HepG2 (cell line): ENCODE measurements at regions not wholly inside any gene's neighbourhood (a gene's known extent, or its start where the extent isn't known, plus 50 kb on each side); places are given as distances from the start of the nearest gene placed in this dataset.

Experiments used
- ATF6 ChIP-seq: sonication (generic); formaldehyde crosslinking; conservative IDR thresholded peaks from 2 replicates; pipeline ENCODE4 v1.4.0; 2020; ENCODE audit warnings: missing genetic modification reagents
- BCL3 ChIP-seq: sonication (generic); formaldehyde crosslinking; IDR thresholded peaks from 2 replicates; pipeline ENCODE4 v1.5.1; 2020; ENCODE audit warnings: mild to moderate bottlenecking, missing genetic modification reagents, moderate library complexity
- GABPB1 ChIP-seq: IDR thresholded peaks from 2 replicates; pipeline ENCODE4 v1.6.1; 2016; ENCODE audit warnings: mild to moderate bottlenecking, missing genetic modification reagents, moderate library complexity, missing compliant biosample characterization
- HNF4A ChIP-seq: sonication (generic); formaldehyde crosslinking; IDR thresholded peaks from 2 replicates; pipeline ENCODE4 v1.4.0; 2020; ENCODE audit warnings: missing genetic modification reagents
- SP2 ChIP-seq: sonication (generic); formaldehyde crosslinking; IDR thresholded peaks from 2 replicates; pipeline ENCODE4 v1.5.1; 2020; ENCODE audit warnings: mild to moderate bottlenecking, missing genetic modification reagents
- ZBTB3 ChIP-seq: sonication (generic); formaldehyde crosslinking; IDR thresholded peaks from 2 replicates; pipeline ENCODE4 v1.4.0; 2020; ENCODE audit warnings: low read depth, mild to moderate bottlenecking, moderate library complexity, missing genetic modification reagents, borderline replicate concordance
- ZBTB7A ChIP-seq: sonication (generic); formaldehyde crosslinking; IDR thresholded peaks from 2 replicates; pipeline ENCODE4 v1.8.0; 2022; ENCODE audit warnings: mild to moderate bottlenecking, missing genetic modification reagents
- ZNF333 ChIP-seq: sonication (generic); formaldehyde crosslinking; IDR thresholded peaks from 2 replicates; pipeline ENCODE4 v1.4.0; 2020; ENCODE audit warnings: mild to moderate bottlenecking, missing genetic modification reagents, borderline replicate concordance
- ZNF34 ChIP-seq: sonication (generic); formaldehyde crosslinking; IDR thresholded peaks from 2 replicates; pipeline ENCODE4 v1.4.0; 2020; ENCODE audit warnings: mild to moderate bottlenecking, missing genetic modification reagents, borderline replicate concordance
- ZNF557 ChIP-seq: sonication (generic); formaldehyde crosslinking; IDR thresholded peaks from 2 replicates; pipeline ENCODE4 v1.4.0; 2020; ENCODE audit warnings: missing genetic modification reagents
- TF ChIP-seq, protein P1 (sequence below): sonication (generic); formaldehyde crosslinking; IDR thresholded peaks from 2 replicates; pipeline ENCODE4 v1.4.0; 2020; ENCODE audit warnings: mild to moderate bottlenecking, missing genetic modification reagents
- TF ChIP-seq, protein P2 (sequence below): IDR thresholded peaks from 2 replicates; pipeline ENCODE4 v1.6.1; 2012; ENCODE audit warnings: inconsistent platforms
- TF ChIP-seq, protein P3 (sequence below): sonication (generic); formaldehyde crosslinking; IDR thresholded peaks from 2 replicates; pipeline ENCODE4 v1.9.0; 2021; ENCODE audit warnings: missing genetic modification reagents, mild to moderate bottlenecking, borderline replicate concordance

- TF ChIP-seq HNF4A (CRISPR knock-in tag) (no peak), ZNF34 (no peak), ZBTB3 (CRISPR knock-in tag) (no peak), ZNF333 (no peak), BCL3 (CRISPR knock-in tag) (no peak), ZNF557 (CRISPR knock-in tag) (no peak), GABPB1 (CRISPR knock-in tag) (no peak), ATF6 (CRISPR knock-in tag) (no peak), ZBTB7A (CRISPR knock-in tag) (no peak), SP2 (CRISPR knock-in tag) (no peak)
- TF ChIP-seq, protein P1, sequence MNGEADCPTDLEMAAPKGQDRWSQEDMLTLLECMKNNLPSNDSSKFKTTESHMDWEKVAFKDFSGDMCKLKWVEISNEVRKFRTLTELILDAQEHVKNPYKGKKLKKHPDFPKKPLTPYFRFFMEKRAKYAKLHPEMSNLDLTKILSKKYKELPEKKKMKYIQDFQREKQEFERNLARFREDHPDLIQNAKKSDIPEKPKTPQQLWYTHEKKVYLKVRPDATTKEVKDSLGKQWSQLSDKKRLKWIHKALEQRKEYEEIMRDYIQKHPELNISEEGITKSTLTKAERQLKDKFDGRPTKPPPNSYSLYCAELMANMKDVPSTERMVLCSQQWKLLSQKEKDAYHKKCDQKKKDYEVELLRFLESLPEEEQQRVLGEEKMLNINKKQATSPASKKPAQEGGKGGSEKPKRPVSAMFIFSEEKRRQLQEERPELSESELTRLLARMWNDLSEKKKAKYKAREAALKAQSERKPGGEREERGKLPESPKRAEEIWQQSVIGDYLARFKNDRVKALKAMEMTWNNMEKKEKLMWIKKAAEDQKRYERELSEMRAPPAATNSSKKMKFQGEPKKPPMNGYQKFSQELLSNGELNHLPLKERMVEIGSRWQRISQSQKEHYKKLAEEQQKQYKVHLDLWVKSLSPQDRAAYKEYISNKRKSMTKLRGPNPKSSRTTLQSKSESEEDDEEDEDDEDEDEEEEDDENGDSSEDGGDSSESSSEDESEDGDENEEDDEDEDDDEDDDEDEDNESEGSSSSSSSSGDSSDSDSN (CRISPR knock-in tag): no peak
- TF ChIP-seq, protein P2, sequence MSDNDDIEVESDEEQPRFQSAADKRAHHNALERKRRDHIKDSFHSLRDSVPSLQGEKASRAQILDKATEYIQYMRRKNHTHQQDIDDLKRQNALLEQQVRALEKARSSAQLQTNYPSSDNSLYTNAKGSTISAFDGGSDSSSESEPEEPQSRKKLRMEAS: no peak
- TF ChIP-seq, protein P3, sequence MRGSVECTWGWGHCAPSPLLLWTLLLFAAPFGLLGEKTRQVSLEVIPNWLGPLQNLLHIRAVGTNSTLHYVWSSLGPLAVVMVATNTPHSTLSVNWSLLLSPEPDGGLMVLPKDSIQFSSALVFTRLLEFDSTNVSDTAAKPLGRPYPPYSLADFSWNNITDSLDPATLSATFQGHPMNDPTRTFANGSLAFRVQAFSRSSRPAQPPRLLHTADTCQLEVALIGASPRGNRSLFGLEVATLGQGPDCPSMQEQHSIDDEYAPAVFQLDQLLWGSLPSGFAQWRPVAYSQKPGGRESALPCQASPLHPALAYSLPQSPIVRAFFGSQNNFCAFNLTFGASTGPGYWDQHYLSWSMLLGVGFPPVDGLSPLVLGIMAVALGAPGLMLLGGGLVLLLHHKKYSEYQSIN: no peak
Measured at GRCh38 chr6:137405806-137406205, 88.4 kb downstream of the OLIG3 start.
